ENCODE measurements at regions not wholly inside any gene's neighbourhood (a gene's known extent, or its start where the extent isn't known, plus 50 kb on each side); places are given as distances from the start of the nearest gene placed in this dataset.

- H3K27ac Mint-ChIP-seq, result no peak overlapping the region
- ATAC-seq (no peak), DNase-seq (no peak)
- H3K27me3 Mint-ChIP-seq (ENCODE audit: low read depth), result no peaks in the 10 kb centered on the region
- peaks cover under 1% of the 10 kb centered on the region for H3K9me3 Mint-ChIP-seq (ENCODE audit: insufficient read depth)
- ChIA-PET POLR2A (no interaction called here), CTCF (no interaction called here)
- no peaks in the 10 kb centered on the region for H3K4me1 Mint-ChIP-seq (ENCODE audit: low read depth)
- no peaks in the 10 kb centered on the region for H3K36me3 Mint-ChIP-seq (ENCODE audit: low read depth)
- H3K4me3 Mint-ChIP-seq, result no peak overlapping the region
These were observed 1092.2 kb downstream of the KCNT2 start for GRCh38 chr1:195516036-195516435.

GRCh38 chr1:195511501-195511900, 1096.7 kb downstream of the KCNT2 start:
- Mint-ChIP-seq H3K27ac (no peak overlapping the region), H3K4me1 (ENCODE audit: low read depth) (no peaks in the 10 kb centered on the region), H3K4me3 (no peak overlapping the region), H3K36me3 (ENCODE audit: low read depth) (no peaks in the 10 kb centered on the region), H3K9me3 (ENCODE audit: insufficient read depth) (no peaks in the 10 kb centered on the region), H3K27me3 (ENCODE audit: low read depth) (no peaks in the 10 kb centered on the region)
- ChIA-PET CTCF (no interaction called here), POLR2A (no interaction called here)
- ATAC-seq, result no peak
- no peak for DNase-seq

- POLR2A ChIA-PET, result no interaction called here
- H3K36me3 Mint-ChIP-seq (ENCODE audit: low read depth), result no peaks in the 10 kb centered on the region
- no peaks in the 10 kb centered on the region for H3K9me3 Mint-ChIP-seq (ENCODE audit: insufficient read depth)
- no peak overlapping the region for H3K27ac Mint-ChIP-seq
- no peaks in the 10 kb centered on the region for H3K4me1 Mint-ChIP-seq (ENCODE audit: low read depth)
- CTCF ChIA-PET, result no interaction called here
- no peaks in the 10 kb centered on the region for H3K27me3 Mint-ChIP-seq (ENCODE audit: low read depth)
- H3K4me3 Mint-ChIP-seq, result no peak overlapping the region
- ATAC-seq (no peak), DNase-seq (no peak)
These were observed 1107.1 kb downstream of the KCNT2 start for GRCh38 chr1:195501118-195501517.

- Mint-ChIP-seq H3K27ac (no peak overlapping the region), H3K27me3 (ENCODE audit: low read depth) (no peaks in the 10 kb centered on the region), H3K36me3 (ENCODE audit: low read depth) (no peaks in the 10 kb centered on the region), H3K9me3 (ENCODE audit: insufficient read depth) (no peaks in the 10 kb centered on the region), H3K4me1 (ENCODE audit: low read depth) (no peaks in the 10 kb centered on the region), H3K4me3 (no peak overlapping the region)
- ATAC-seq (no peak), DNase-seq (no peak)
- ChIA-PET CTCF (no interaction called here), POLR2A (no interaction called here)
These were observed 1112.3 kb downstream of the KCNT2 start for GRCh38 chr1:195495720-195496635.

GRCh38 chr1:195482137-195482536, 1126.1 kb downstream of the KCNT2 start:
- H3K9me3 Mint-ChIP-seq (ENCODE audit: insufficient read depth), result no peaks in the 10 kb centered on the region
- H3K4me1 Mint-ChIP-seq (ENCODE audit: low read depth), result no peaks in the 10 kb centered on the region
- POLR2A ChIA-PET, result no interaction called here
- H3K27me3 Mint-ChIP-seq (ENCODE audit: low read depth), result no peaks in the 10 kb centered on the region
- DNase-seq (no peak), ATAC-seq (no peak)
- no peak overlapping the region for H3K4me3 Mint-ChIP-seq
- H3K27ac Mint-ChIP-seq, result no peak overlapping the region
- CTCF ChIA-PET, result interaction anchor here (0.5 kb wide), 1 partner anchor 15 kb away, joined by 3 read pairs; no protein-coding TSS in a partner anchor
- H3K36me3 Mint-ChIP-seq (ENCODE audit: low read depth), result no peaks in the 10 kb centered on the region

- Mint-ChIP-seq H3K4me1 (ENCODE audit: low read depth) (no peaks in the 10 kb centered on the region), H3K36me3 (ENCODE audit: low read depth) (no peaks in the 10 kb centered on the region), H3K4me3 (no peak overlapping the region), H3K27ac (no peak overlapping the region), H3K9me3 (ENCODE audit: insufficient read depth) (no peaks in the 10 kb centered on the region), H3K27me3 (ENCODE audit: low read depth) (no peaks in the 10 kb centered on the region)
- DNase-seq (no peak), ATAC-seq (no peak)
- CTCF ChIA-PET, result no interaction called here
- POLR2A ChIA-PET, result no interaction called here
These were observed 1126.9 kb downstream of the KCNT2 start for GRCh38 chr1:195481293-195481692.

- Mint-ChIP-seq H3K4me3 (no peak overlapping the region), H3K27me3 (ENCODE audit: low read depth) (no peaks in the 10 kb centered on the region), H3K36me3 (ENCODE audit: low read depth) (no peaks in the 10 kb centered on the region), H3K27ac (no peak overlapping the region), H3K4me1 (ENCODE audit: low read depth) (no peaks in the 10 kb centered on the region), H3K9me3 (ENCODE audit: insufficient read depth) (no peaks in the 10 kb centered on the region)
- ChIA-PET POLR2A (interaction anchor here (0.7 kb wide), 1 partner anchor 12 kb away, joined by 3 read pairs; no protein-coding TSS in a partner anchor), CTCF (no interaction called here)
- DNase-seq, result no peak
- ATAC-seq, result no peak
These were observed 1132.7 kb downstream of the KCNT2 start for GRCh38 chr1:195475568-195475967.

- no peak overlapping the region for H3K4me3 Mint-ChIP-seq
- no peaks in the 10 kb centered on the region for H3K27me3 Mint-ChIP-seq (ENCODE audit: low read depth)
- ChIA-PET CTCF (no interaction called here), POLR2A (no interaction called here)
- DNase-seq (no peak), ATAC-seq (no peak)
- no peak overlapping the region for H3K27ac Mint-ChIP-seq
- no peaks in the 10 kb centered on the region for H3K4me1 Mint-ChIP-seq (ENCODE audit: low read depth)
- H3K36me3 Mint-ChIP-seq (ENCODE audit: low read depth), result no peaks in the 10 kb centered on the region
- H3K9me3 Mint-ChIP-seq (ENCODE audit: insufficient read depth), result no peaks in the 10 kb centered on the region
These were observed 1135.9 kb downstream of the KCNT2 start for GRCh38 chr1:195472291-195472690.

- POLR2A ChIA-PET, result no interaction called here
- DNase-seq (no peak), ATAC-seq (no peak)
- no peak overlapping the region for H3K27ac Mint-ChIP-seq
- H3K4me1 Mint-ChIP-seq (ENCODE audit: low read depth), result no peaks in the 10 kb centered on the region
- no peaks in the 10 kb centered on the region for H3K27me3 Mint-ChIP-seq (ENCODE audit: low read depth)
- no peaks in the 10 kb centered on the region for H3K9me3 Mint-ChIP-seq (ENCODE audit: insufficient read depth)
- CTCF ChIA-PET, result no interaction called here
- H3K4me3 Mint-ChIP-seq, result no peak overlapping the region
- no peaks in the 10 kb centered on the region for H3K36me3 Mint-ChIP-seq (ENCODE audit: low read depth)
These were observed 1141.6 kb downstream of the KCNT2 start for GRCh38 chr1:195466639-195467038.

- no peak for ATAC-seq
- Mint-ChIP-seq H3K27me3 (ENCODE audit: low read depth) (no peaks in the 10 kb centered on the region), H3K9me3 (ENCODE audit: insufficient read depth) (no peaks in the 10 kb centered on the region), H3K27ac (no peak overlapping the region), H3K36me3 (ENCODE audit: low read depth) (no peaks in the 10 kb centered on the region), H3K4me1 (ENCODE audit: low read depth) (no peaks in the 10 kb centered on the region), H3K4me3 (no peak overlapping the region)
- POLR2A ChIA-PET, result no interaction called here
- no peak for DNase-seq
- CTCF ChIA-PET, result no interaction called here
These were observed 1145.6 kb downstream of the KCNT2 start for GRCh38 chr1:195462646-195463045.

- Mint-ChIP-seq H3K36me3 (ENCODE audit: low read depth) (no peaks in the 10 kb centered on the region), H3K9me3 (ENCODE audit: insufficient read depth) (no peaks in the 10 kb centered on the region), H3K27me3 (ENCODE audit: low read depth) (no peaks in the 10 kb centered on the region), H3K4me3 (no peak overlapping the region), H3K27ac (no peak overlapping the region), H3K4me1 (ENCODE audit: low read depth) (no peaks in the 10 kb centered on the region)
- CTCF ChIA-PET, result no interaction called here
- ATAC-seq (no peak), DNase-seq (no peak)
- POLR2A ChIA-PET, result no interaction called here
These were observed 1146.1 kb downstream of the KCNT2 start for GRCh38 chr1:195462152-195462551.

GRCh38 chr1:195458365-195458764, 1149.9 kb downstream of the KCNT2 start:
- DNase-seq (no peak), ATAC-seq (no peak)
- no peaks in the 10 kb centered on the region for H3K27me3 Mint-ChIP-seq (ENCODE audit: low read depth)
- H3K9me3 Mint-ChIP-seq (ENCODE audit: insufficient read depth), result no peaks in the 10 kb centered on the region
- no peak overlapping the region for H3K4me3 Mint-ChIP-seq
- H3K27ac Mint-ChIP-seq, result no peak overlapping the region
- POLR2A ChIA-PET, result no interaction called here
- H3K36me3 Mint-ChIP-seq (ENCODE audit: low read depth), result no peaks in the 10 kb centered on the region
- no peaks in the 10 kb centered on the region for H3K4me1 Mint-ChIP-seq (ENCODE audit: low read depth)
- CTCF ChIA-PET, result no interaction called here

- H3K36me3 Mint-ChIP-seq (ENCODE audit: low read depth), result no peaks in the 10 kb centered on the region
- no peaks in the 10 kb centered on the region for H3K27me3 Mint-ChIP-seq (ENCODE audit: low read depth)
- no peak overlapping the region for H3K4me3 Mint-ChIP-seq
- H3K27ac Mint-ChIP-seq, result no peak overlapping the region
- DNase-seq (no peak), ATAC-seq (no peak)
- POLR2A ChIA-PET, result no interaction called here
- no peaks in the 10 kb centered on the region for H3K4me1 Mint-ChIP-seq (ENCODE audit: low read depth)
- CTCF ChIA-PET, result no interaction called here
- peaks cover 6% of the 10 kb centered on the region for H3K9me3 Mint-ChIP-seq (ENCODE audit: insufficient read depth)
These were observed 1157.4 kb downstream of the KCNT2 start for GRCh38 chr1:195450794-195451193.
